Heart right ventricle (tissue), 16 donors: ENCODE measurements at regions not wholly inside any gene's neighbourhood (a gene's known extent, or its start where the extent isn't known, plus 50 kb on each side); places are given as distances from the start of the nearest gene placed in this dataset.

Source experiments
- ATAC-seq, 8 donors: fragments of 200-7000 bp; cut with Tn5 transposase; one replicate each; pipeline ENCODE4 v1.9.1; 2020; ENCODE audit warnings: mild to moderate bottlenecking in 8 of 8, moderate library complexity in 8 of 8, moderate number of reproducible peaks in 1 of 8
- DNase-seq, 2 donors: peaks; one replicate each; pipeline ENCODE4 v3.0.0-alpha.2; 2020
- H3K27ac ChIP-seq, 10 donors: fragments of 200-600 bp; sonication (generic) in 2 of 10; one replicate each; pipeline versions ENCODE4 v1.5.0 to v1.8.0; 2020 to 2022; ENCODE audit warnings: mild to moderate bottlenecking in 3 of 10
- H3K27me3 ChIP-seq, 7 donors: fragments of 200-600 bp; one replicate each; pipeline ENCODE4 v1.8.0; 2021 to 2022; ENCODE audit warnings: mild to moderate bottlenecking in 2 of 7
- H3K36me3 ChIP-seq, 9 donors: fragments of 200-600 bp; sonication (generic) in 1 of 9; one replicate each; pipeline versions ENCODE4 v1.5.0 to v1.8.0; 2020 to 2022; ENCODE audit warnings: mild to moderate bottlenecking in 2 of 9
- H3K4me1 ChIP-seq, 9 donors: fragments of 200-600 bp; sonication (generic) in 1 of 9; one replicate each; pipeline versions ENCODE4 v1.5.0 to v1.8.0; 2020 to 2022; ENCODE audit warnings: mild to moderate bottlenecking in 4 of 9
- H3K4me3 ChIP-seq, 10 donors: fragments of 200-600 bp; sonication (generic) in 2 of 10; one replicate each; pipeline versions ENCODE4 v1.5.0 to v1.8.0; 2020 to 2022; ENCODE audit warnings: mild to moderate bottlenecking in 7 of 10, moderate library complexity in 2 of 10
- H3K9me3 ChIP-seq, 11 donors: fragments of 200-600 bp in 10 of 11; sonication (generic) in 2 of 11; one replicate each; pipeline versions ENCODE4 v1.5.0 to v1.8.0; 2013 to 2022; ENCODE audit warnings: mild to moderate bottlenecking in 2 of 11, control low read depth in 1 of 11, moderate library complexity in 1 of 11
- WGBS, 2 donors: extraction: QIAGEN DNeasy Blood & Tissue Kit; methylation state at CpG; one replicate each; pipeline ENCODE4 v1.1.7; 2013; ENCODE audit warnings: inconsistent platforms in 1 of 2; 5-methylcytosine and 5-hydroxymethylcytosine counted together
- intact Hi-C, 10 donors: fragments of 100-400 bp; cut with DNase I; formaldehyde crosslinking; loops; one replicate each; pipeline versions ENCODE4 v1.11.1 to v1.14.2; 2022
- TF ChIP-seq, protein P1 (sequence below), 9 donors: fragments of 200-600 bp; sonication (generic) in 2 of 9; IDR thresholded peaks; one replicate each; pipeline versions ENCODE4 v1.5.0 to v1.8.0; 2021 to 2022; ENCODE audit warnings: antibody characterized with exemption in 9 of 9, mild to moderate bottlenecking in 5 of 9, moderate library complexity in 1 of 9
- donor health status: Arrhythmogenic right ventricular cardiomyopathy.
- donor health status: ischemic (EF 13 %, LVEDD 7.1; RV severe dilation, severe dysfunction).
- donor health status: healthy with polysubstance abuse.
- donor health status: DM: no; HTN: yes; CAD: no.
- donor health status: DM: no; HTN: no; CAD: no.
- donor health status: ischemic (EF 25% LVEDD 6.9; RV normal size, moderate dysfunction).
- donor health status: ischemic (EF 25% LVEDD 5.7; RV mildly dilated, moderate dysfunction).
- donor health status: healthy.
- donor health status: DM: yes; HTN: yes; CAD: no.
- donor health status: Ischemic cardiomyopathy.
- donor health status: ischemic (EF 35%, LVEDD 5.7; RV mildly dilated, moderate dysfunction).
- donor health status: nonischemic (EF 11% LVEDD 7.7; RV severe dilation, severe dysfunction).
- donor health status: DM: yes; HTN: yes; CAD: no.
- donor health status: PGD.
- donor health status: ischemic (EF 29% LVEDD 5.4; RV normal size, mild dysfunction).
- donor health status: nonischemic (EF 23%, LVEDD 6.1; RV moderate dilation, normal function).

DNA sequence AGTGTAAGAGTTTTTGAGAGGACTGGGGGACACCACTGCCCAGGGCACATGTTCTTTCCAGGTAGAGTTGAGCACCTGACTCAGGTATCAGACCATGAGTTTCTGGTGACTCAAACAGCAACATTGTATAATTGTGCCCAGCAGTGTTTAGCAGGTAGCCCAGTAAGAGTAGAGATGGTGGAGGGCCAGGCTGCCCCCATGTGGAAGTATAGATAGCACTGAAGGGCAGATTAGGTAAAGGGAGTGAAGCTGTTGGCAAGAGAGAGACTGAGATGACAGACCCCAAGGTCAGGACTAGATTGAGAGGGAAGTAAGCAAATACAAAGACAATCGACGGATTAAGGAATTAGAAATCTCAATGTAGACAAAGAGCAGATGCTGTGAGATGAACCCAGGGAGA, 74.6 kb downstream of the TRIM42 start:
- no peaks in the 10 kb centered on the region for H3K4me1 ChIP-seq

DNA sequence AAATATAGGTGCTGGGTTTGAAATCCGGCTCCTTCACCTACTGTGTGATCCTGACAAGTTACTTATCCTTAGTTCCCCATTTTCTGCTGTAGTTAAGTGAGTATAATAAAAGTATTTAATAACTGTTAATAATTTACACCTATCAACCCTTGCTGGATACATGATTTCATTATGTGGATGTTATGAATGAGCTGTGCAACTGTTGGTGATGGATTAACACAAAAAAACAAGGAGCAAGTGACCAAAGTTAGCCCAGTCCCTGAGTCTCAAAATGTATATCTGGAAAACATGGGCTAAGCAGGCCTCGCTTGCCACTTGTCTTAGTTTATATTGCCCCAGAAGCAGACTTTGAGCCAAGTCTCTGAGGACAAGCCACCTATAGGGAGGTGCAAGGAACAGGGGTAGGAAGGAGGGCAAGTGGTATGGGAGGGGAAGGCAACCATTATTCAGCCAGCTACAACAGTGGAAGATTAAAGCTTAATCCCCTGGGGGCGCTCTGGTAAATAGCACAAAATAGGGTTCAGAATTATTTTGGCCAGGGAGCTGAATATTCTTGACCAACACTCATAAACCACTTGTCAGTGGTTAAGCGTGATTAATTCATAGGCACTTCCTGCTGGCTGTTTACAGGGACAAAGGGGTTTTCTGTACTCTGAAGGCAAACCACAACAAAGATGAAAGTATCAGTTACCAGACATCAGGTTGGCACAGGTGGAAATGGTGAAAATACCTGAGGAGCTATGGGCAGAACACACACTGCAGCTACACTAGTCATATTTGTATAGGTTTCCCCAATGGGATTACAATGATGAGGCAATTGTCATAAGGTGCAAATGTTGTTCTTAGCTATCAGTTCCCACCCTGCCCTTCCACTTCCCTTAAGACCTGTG, 76.2 kb downstream of the TRIM42 start:
- TF ChIP-seq, protein P1, sequence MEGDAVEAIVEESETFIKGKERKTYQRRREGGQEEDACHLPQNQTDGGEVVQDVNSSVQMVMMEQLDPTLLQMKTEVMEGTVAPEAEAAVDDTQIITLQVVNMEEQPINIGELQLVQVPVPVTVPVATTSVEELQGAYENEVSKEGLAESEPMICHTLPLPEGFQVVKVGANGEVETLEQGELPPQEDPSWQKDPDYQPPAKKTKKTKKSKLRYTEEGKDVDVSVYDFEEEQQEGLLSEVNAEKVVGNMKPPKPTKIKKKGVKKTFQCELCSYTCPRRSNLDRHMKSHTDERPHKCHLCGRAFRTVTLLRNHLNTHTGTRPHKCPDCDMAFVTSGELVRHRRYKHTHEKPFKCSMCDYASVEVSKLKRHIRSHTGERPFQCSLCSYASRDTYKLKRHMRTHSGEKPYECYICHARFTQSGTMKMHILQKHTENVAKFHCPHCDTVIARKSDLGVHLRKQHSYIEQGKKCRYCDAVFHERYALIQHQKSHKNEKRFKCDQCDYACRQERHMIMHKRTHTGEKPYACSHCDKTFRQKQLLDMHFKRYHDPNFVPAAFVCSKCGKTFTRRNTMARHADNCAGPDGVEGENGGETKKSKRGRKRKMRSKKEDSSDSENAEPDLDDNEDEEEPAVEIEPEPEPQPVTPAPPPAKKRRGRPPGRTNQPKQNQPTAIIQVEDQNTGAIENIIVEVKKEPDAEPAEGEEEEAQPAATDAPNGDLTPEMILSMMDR (IDR thresholded peaks at IDR 0.05), result no peak
- H3K9me3 ChIP-seq, result no peaks in the 10 kb centered on the region
- ATAC-seq (no peak), DNase-seq (no peak)
- intact Hi-C loops, result no loop called here
- H3K4me1 ChIP-seq, result no peaks in the 10 kb centered on the region
- peaks cover 0 to 22% (median 0%) of the 10 kb centered on the region in 7 donors for H3K27me3 ChIP-seq
- WGBS, 2 donors, result 75 to 83% methylated on average over 4 of the region's 4 CpGs
- H3K27ac ChIP-seq, result no peak overlapping the region
- no peaks in the 10 kb centered on the region for H3K36me3 ChIP-seq
- H3K4me3 ChIP-seq, result no peak overlapping the region

More for the DNA sequence above, 74.6 kb downstream of the TRIM42 start:
- TF ChIP-seq, protein P1 (IDR thresholded peaks at IDR 0.05), result no peak
- Histone ChIP-seq H3K9me3 (no peaks in the 10 kb centered on the region), H3K4me3 (no peak overlapping the region), H3K36me3 (no peaks in the 10 kb centered on the region), H3K27ac (no peak overlapping the region), H3K27me3 (peaks cover 0 to 26% (median 8%) of the 10 kb centered on the region in 7 donors)
- DNase-seq (no peak), ATAC-seq (no peak)
- intact Hi-C loops, result no loop called here
- WGBS, 2 donors, result 85 to 91% methylated on average over 2 of the region's 2 CpGs

DNA sequence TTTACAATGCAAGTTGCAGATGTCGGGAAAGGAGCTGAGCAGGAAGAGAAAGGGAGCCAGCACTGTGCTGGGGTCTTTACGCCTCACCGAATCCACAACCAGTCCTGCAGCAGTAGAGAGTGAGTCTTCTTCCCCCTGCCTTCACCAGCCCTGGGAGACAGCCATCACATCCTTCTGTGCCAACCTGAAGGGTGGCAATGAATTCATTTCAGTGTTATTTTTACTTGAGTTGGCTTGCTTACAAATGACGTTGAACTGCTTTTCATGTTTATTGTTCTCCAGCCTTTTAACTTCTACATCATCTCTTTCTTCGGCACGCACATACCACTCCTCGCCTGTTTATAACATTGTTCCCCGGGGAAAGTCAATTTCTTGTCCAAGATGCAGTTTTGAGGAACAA, 77.1 kb downstream of the TRIM42 start:
- intact Hi-C loops, result no loop called here
- DNase-seq (no peak), ATAC-seq (no peak)
- Histone ChIP-seq H3K4me1 (no peaks in the 10 kb centered on the region), H3K27ac (no peak overlapping the region), H3K27me3 (peaks cover 0 to 22% (median 0%) of the 10 kb centered on the region in 7 donors), H3K4me3 (no peak overlapping the region), H3K36me3 (no peaks in the 10 kb centered on the region), H3K9me3 (no peaks in the 10 kb centered on the region)
- TF ChIP-seq, protein P1 (IDR thresholded peaks at IDR 0.05), result no peak
- 75 to 84% methylated on average over 8 of the region's 8 CpGs for WGBS, 2 donors

GRCh38 chr3:140756240-140757016, 78.6 kb downstream of the TRIM42 start:
- no peak overlapping the region for H3K4me3 ChIP-seq
- H3K27me3 ChIP-seq, result peaks cover 0 to 22% (median 0%) of the 10 kb centered on the region in 7 donors
- TF ChIP-seq, protein P1 (IDR thresholded peaks at IDR 0.05), result no peak
- intact Hi-C loops, result no loop called here
- no peaks in the 10 kb centered on the region for H3K36me3 ChIP-seq
- no peak for DNase-seq
- no peaks in the 10 kb centered on the region for H3K4me1 ChIP-seq
- ATAC-seq, result no peak
- no peaks in the 10 kb centered on the region for H3K9me3 ChIP-seq
- H3K27ac ChIP-seq, result no peak overlapping the region
- WGBS, 2 donors, result 0 to 76% methylated on average over 1 of the region's 1 CpG
